CD8-positive, alpha-beta memory T cell (primary cell): ENCODE measurements at regions not wholly inside any gene's neighbourhood (a gene's known extent, or its start where the extent isn't known, plus 50 kb on each side); places are given as distances from the start of the nearest gene placed in this dataset.

Experiments used
- CTCF ChIA-PET: fragments of 350-600 bp; sonication (Branson Sonifier 250); formaldehyde crosslinking; loops from one replicate; lab custom pipeline; 2021; ENCODE audit warnings: antibody characterized with exemption; lab: Charles Lee
- POLR2A ChIA-PET: fragments of 350-600 bp; sonication (Branson Sonifier 250); formaldehyde crosslinking; loops from one replicate; lab custom pipeline; 2021; ENCODE audit warnings: antibody characterized with exemption; lab: Charles Lee
- DNase-seq, 5 donors: peaks; one replicate each; pipeline versions ENCODE4 v3.0.0 to v3.0.0-alpha.2; 2020 to 2022; ENCODE audit warnings: mixed read lengths in 1 of 5
- H3K27ac ChIP-seq: one replicate; pipeline ENCODE4 v1.7.0; 2013; ENCODE audit warnings: low read depth, mild to moderate bottlenecking, low read length, moderate library complexity
- H3K27me3 ChIP-seq: 2 replicates; pipeline ENCODE4 v1.7.0; 2013; ENCODE audit warnings: low read length, mild to moderate bottlenecking; ENCODE audit not compliant: insufficient read depth, poor library complexity, severe bottlenecking
- H3K36me3 ChIP-seq: 2 replicates; pipeline ENCODE4 v1.7.0; 2013; ENCODE audit warnings: mild to moderate bottlenecking, low read length, moderate library complexity; ENCODE audit not compliant: insufficient read depth
- H3K4me1 ChIP-seq: 2 replicates; pipeline ENCODE4 v1.7.0; 2013; ENCODE audit warnings: mild to moderate bottlenecking, low read length, moderate library complexity; ENCODE audit not compliant: insufficient read depth
- H3K4me3 ChIP-seq: 2 replicates; pipeline ENCODE4 v1.7.0; 2013; ENCODE audit warnings: mild to moderate bottlenecking, low read length
- H3K9me3 ChIP-seq: 2 replicates; pipeline ENCODE4 v1.7.0; 2013; ENCODE audit warnings: mild to moderate bottlenecking, low read length
- H3K27ac Mint-ChIP-seq, 8 donors: one replicate each; pipeline ENCODE4 v1.8.0; 2020 to 2021; ENCODE audit warnings: mixed read lengths in 8 of 8, mild to moderate bottlenecking in 6 of 8, inconsistent platforms in 3 of 8, moderate library complexity in 3 of 8
- H3K27me3 Mint-ChIP-seq, 2 donors: one replicate each; pipeline ENCODE4 v1.8.0; 2020 to 2021; ENCODE audit warnings: mixed read lengths in 2 of 2, mild to moderate bottlenecking in 1 of 2, moderate library complexity in 1 of 2
- H3K36me3 Mint-ChIP-seq, 3 donors: one replicate each; pipeline ENCODE4 v1.8.0; 2020 to 2021; ENCODE audit warnings: mixed read lengths in 3 of 3, inconsistent platforms in 1 of 3, mild to moderate bottlenecking in 1 of 3
- H3K4me1 Mint-ChIP-seq, 3 donors: one replicate each; pipeline ENCODE4 v1.8.0; 2020 to 2021; ENCODE audit warnings: mixed read lengths in 3 of 3, inconsistent platforms in 1 of 3, mild to moderate bottlenecking in 1 of 3
- H3K4me3 Mint-ChIP-seq, 7 donors: one replicate each; pipeline ENCODE4 v1.8.0; 2020 to 2021; ENCODE audit warnings: mixed read lengths in 7 of 7, mild to moderate bottlenecking in 6 of 7, moderate library complexity in 4 of 7, inconsistent platforms in 2 of 7
- H3K9me3 Mint-ChIP-seq, 5 donors: one replicate each; pipeline ENCODE4 v1.8.0; 2020 to 2022; ENCODE audit warnings: mixed read lengths in 5 of 5, mild to moderate bottlenecking in 3 of 5, moderate library complexity in 2 of 5, inconsistent platforms in 1 of 5

DNA sequence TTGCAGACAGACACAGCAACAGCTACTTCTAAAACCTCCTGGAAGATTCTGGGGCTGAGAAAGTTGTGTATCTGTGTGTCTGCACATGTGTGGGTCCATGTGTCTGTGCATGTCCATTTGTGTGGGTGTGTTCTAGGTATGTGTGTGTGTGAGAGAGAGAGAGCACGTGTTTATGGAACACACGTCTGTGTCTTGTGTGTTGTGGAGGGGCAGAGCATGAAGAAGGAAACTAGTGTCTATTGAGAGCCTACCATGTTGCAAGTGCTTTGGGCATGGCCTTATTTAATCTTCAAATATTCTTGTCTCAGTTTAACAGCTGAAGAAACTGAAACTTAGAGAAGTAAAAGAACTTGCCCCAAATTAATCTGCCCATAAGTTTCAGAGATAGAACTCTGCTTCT lies 327.5 kb downstream of the UACA start:
- peaks cover 12 to 22% (median 17%) of the 10 kb centered on the region in 3 donors for H3K4me1 Mint-ChIP-seq
- Histone ChIP-seq H3K27ac (no peak overlapping the region), H3K36me3 (no peaks in the 10 kb centered on the region), H3K4me1 (peaks cover 26% of the 10 kb centered on the region), H3K4me3 (no peak overlapping the region), H3K9me3 (no peaks in the 10 kb centered on the region), H3K27me3 (no peaks in the 10 kb centered on the region)
- ChIA-PET CTCF (interaction anchor here (1.5 kb wide), 1 partner anchor 15 kb away, joined by 3 read pairs; no protein-coding TSS in a partner anchor), POLR2A (no interaction called here)
- H3K36me3 Mint-ChIP-seq: no peaks in the 10 kb centered on the region
- H3K27ac Mint-ChIP-seq: peak overlapping the region in 1 of 8 donors; percentile 5
- DNase-seq: no peak
- peaks cover 3 to 5% of the 10 kb centered on the region in 2 donors for H3K27me3 Mint-ChIP-seq
- no peaks in the 10 kb centered on the region for H3K9me3 Mint-ChIP-seq
- H3K4me3 Mint-ChIP-seq: peak overlapping the region in 1 of 7 donors; percentile 2

DNA sequence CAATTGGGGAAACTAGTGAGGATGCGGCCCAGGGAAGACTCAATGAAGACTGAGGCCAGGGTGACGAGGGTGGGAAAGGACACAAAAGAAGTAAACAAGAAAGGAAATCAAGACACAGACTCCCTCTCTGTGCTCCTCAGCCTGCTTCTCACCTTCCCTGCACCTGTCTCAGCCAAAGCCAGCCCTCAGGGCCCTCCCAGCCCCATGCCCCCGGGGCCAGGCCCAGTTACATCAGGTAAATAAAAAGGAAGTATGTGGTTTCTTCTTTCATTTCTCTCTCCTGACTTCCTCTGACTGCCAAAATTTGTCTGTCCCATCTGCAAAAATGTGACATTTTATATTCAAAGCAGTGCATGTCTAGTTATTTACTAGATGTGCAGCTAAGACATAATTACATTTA lies 328.0 kb downstream of the UACA start:
- Histone ChIP-seq H3K27me3 (no peaks in the 10 kb centered on the region), H3K9me3 (no peaks in the 10 kb centered on the region), H3K4me1 (peaks cover 26% of the 10 kb centered on the region), H3K27ac (no peak overlapping the region), H3K36me3 (no peaks in the 10 kb centered on the region), H3K4me3 (no peak overlapping the region)
- Mint-ChIP-seq H3K27ac (no peak overlapping the region), H3K4me1 (peaks cover 12 to 22% (median 17%) of the 10 kb centered on the region in 3 donors), H3K36me3 (no peaks in the 10 kb centered on the region), H3K9me3 (no peaks in the 10 kb centered on the region), H3K27me3 (peaks cover 3 to 5% of the 10 kb centered on the region in 2 donors), H3K4me3 (no peak overlapping the region)
- DNase-seq: peak in 1 of 5 donors; percentile 12
- POLR2A ChIA-PET: no interaction called here
- CTCF ChIA-PET: interaction anchor here (1.5 kb wide), 1 partner anchor 16 kb away, joined by 3 read pairs; no protein-coding TSS in a partner anchor

GRCh38 chr15:70433586-70434324 lies 329.6 kb downstream of the UACA start:
- no peak overlapping the region for H3K4me3 Mint-ChIP-seq
- peaks cover 0 to 5% (median 3%) of the 10 kb centered on the region in 5 donors for H3K9me3 Mint-ChIP-seq
- H3K27ac Mint-ChIP-seq: peak overlapping the region in 1 of 8 donors; percentile 20
- Histone ChIP-seq H3K4me1 (peaks cover 26% of the 10 kb centered on the region), H3K27ac (no peak overlapping the region), H3K27me3 (no peaks in the 10 kb centered on the region), H3K9me3 (no peaks in the 10 kb centered on the region), H3K4me3 (no peak overlapping the region), H3K36me3 (no peaks in the 10 kb centered on the region)
- DNase-seq: no peak
- peaks cover 0 to 4% (median 0%) of the 10 kb centered on the region in 3 donors for H3K36me3 Mint-ChIP-seq
- H3K4me1 Mint-ChIP-seq: peaks cover 12 to 22% (median 17%) of the 10 kb centered on the region in 3 donors
- ChIA-PET POLR2A (no interaction called here), CTCF (no interaction called here)
- peaks cover 3 to 10% of the 10 kb centered on the region in 2 donors for H3K27me3 Mint-ChIP-seq

- H3K36me3 Mint-ChIP-seq: peaks cover 0 to 11% (median 0%) of the 10 kb centered on the region in 3 donors
- Histone ChIP-seq H3K36me3 (no peaks in the 10 kb centered on the region), H3K27me3 (no peaks in the 10 kb centered on the region), H3K27ac (no peak overlapping the region), H3K9me3 (no peaks in the 10 kb centered on the region), H3K4me3 (no peak overlapping the region), H3K4me1 (peaks cover 26% of the 10 kb centered on the region)
- peaks cover 12 to 22% (median 17%) of the 10 kb centered on the region in 3 donors for H3K4me1 Mint-ChIP-seq
- CTCF ChIA-PET: no interaction called here
- no peak overlapping the region for H3K27ac Mint-ChIP-seq
- peaks cover 3 to 10% of the 10 kb centered on the region in 2 donors for H3K27me3 Mint-ChIP-seq
- peaks cover 0 to 12% (median 3%) of the 10 kb centered on the region in 5 donors for H3K9me3 Mint-ChIP-seq
- DNase-seq: no peak
- H3K4me3 Mint-ChIP-seq: no peak overlapping the region
- POLR2A ChIA-PET: no interaction called here
These were observed 330.3 kb downstream of the UACA start for GRCh38 chr15:70432924-70433495.

DNA sequence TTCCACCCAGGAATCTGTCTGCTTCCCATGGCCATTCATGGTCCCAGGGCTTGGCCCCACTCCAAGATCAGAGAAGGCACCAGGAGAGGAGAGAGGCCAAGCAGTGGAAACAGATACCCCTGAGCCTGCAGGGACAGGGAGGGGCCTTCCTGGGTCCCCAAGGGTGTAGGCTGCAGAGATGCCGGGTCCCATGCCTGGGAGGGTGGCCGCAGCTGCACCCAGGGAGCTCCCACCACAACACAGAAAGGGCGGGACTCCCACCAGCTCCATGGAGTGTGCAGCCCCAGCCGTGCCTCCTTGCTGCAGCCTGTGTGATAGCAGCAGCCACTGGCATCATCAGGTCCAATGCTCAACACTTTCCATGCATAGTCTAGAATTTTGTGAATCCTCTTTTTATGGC lies 331.5 kb downstream of the UACA start:
- Mint-ChIP-seq H3K27me3 (peaks cover 3 to 11% of the 10 kb centered on the region in 2 donors), H3K9me3 (peaks cover 0 to 12% (median 3%) of the 10 kb centered on the region in 5 donors), H3K4me1 (peaks cover 12 to 22% (median 17%) of the 10 kb centered on the region in 3 donors), H3K27ac (no peak overlapping the region), H3K4me3 (no peak overlapping the region), H3K36me3 (peaks cover 0 to 12% (median 0%) of the 10 kb centered on the region in 3 donors)
- ChIA-PET POLR2A (no interaction called here), CTCF (interaction anchor here (1.1 kb wide), 1 partner anchor 9 kb away, joined by 3 read pairs; no protein-coding TSS in a partner anchor)
- Histone ChIP-seq H3K27me3 (no peaks in the 10 kb centered on the region), H3K9me3 (no peaks in the 10 kb centered on the region), H3K27ac (no peak overlapping the region), H3K4me1 (peaks cover 26% of the 10 kb centered on the region), H3K36me3 (no peaks in the 10 kb centered on the region), H3K4me3 (no peak overlapping the region)
- no peak for DNase-seq

- Mint-ChIP-seq H3K36me3 (peaks cover 0 to 12% (median 0%) of the 10 kb centered on the region in 3 donors), H3K27me3 (peaks cover 3 to 11% of the 10 kb centered on the region in 2 donors), H3K9me3 (peaks cover 0 to 12% (median 3%) of the 10 kb centered on the region in 5 donors), H3K4me1 (peaks cover 12 to 15% (median 14%) of the 10 kb centered on the region in 3 donors), H3K4me3 (no peak overlapping the region), H3K27ac (no peak overlapping the region)
- ChIA-PET CTCF (no interaction called here), POLR2A (no interaction called here)
- Histone ChIP-seq H3K36me3 (no peaks in the 10 kb centered on the region), H3K27me3 (no peaks in the 10 kb centered on the region), H3K9me3 (no peaks in the 10 kb centered on the region), H3K4me1 (peaks cover 18% of the 10 kb centered on the region), H3K27ac (no peak overlapping the region), H3K4me3 (no peak overlapping the region)
- DNase-seq: no peak
These were observed 332.4 kb upstream of the TLE3 start for GRCh38 chr15:70430069-70430468.

DNA sequence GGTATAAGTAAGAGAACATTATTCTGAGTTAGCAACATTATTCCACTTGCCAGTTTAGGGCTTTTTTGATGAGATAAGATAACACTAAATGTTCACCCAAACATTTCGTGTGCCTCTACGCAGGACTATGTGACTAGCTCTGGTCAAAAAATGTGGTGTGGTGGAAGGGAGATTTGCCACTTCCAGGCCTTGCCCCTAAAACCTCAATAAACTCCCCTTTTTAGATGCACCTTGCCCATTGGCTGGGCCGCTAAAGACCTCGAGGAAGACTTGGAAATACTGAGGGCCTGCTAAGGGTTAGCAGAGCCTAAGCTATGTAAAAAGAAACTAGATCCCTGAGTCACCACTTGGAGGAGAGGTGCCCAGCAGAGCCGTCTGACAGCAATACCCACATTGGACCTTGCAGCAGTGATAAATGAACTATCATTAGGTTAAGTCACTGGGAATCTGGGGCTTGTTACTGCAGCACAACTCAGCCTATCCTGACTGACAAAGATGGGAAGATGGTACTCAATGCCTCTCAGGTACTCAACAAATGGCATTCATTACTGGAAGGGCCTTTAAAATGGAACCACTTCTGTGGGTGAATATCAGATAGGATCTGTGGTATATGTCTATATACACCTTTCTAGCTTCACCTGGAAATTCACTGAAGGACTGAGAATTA lies 331.5 kb upstream of the TLE3 start:
- H3K36me3 Mint-ChIP-seq: peaks cover 0 to 12% (median 0%) of the 10 kb centered on the region in 3 donors
- H3K4me1 ChIP-seq: peaks cover 18% of the 10 kb centered on the region
- H3K4me3 Mint-ChIP-seq: no peak overlapping the region
- no peak overlapping the region for H3K27ac Mint-ChIP-seq
- H3K9me3 ChIP-seq: no peaks in the 10 kb centered on the region
- no peak overlapping the region for H3K4me3 ChIP-seq
- H3K36me3 ChIP-seq: no peaks in the 10 kb centered on the region
- POLR2A ChIA-PET: no interaction called here
- peaks cover 0 to 12% (median 3%) of the 10 kb centered on the region in 5 donors for H3K9me3 Mint-ChIP-seq
- H3K27me3 Mint-ChIP-seq: peaks cover 3 to 11% of the 10 kb centered on the region in 2 donors
- DNase-seq: no peak
- H3K4me1 Mint-ChIP-seq: peaks cover 16 to 18% (median 18%) of the 10 kb centered on the region in 3 donors
- CTCF ChIA-PET: no interaction called here
- no peak overlapping the region for H3K27ac ChIP-seq
- no peaks in the 10 kb centered on the region for H3K27me3 ChIP-seq
